Osteoblast (primary cell): ENCODE measurements at regions not wholly inside any gene's neighbourhood (a gene's known extent, or its start where the extent isn't known, plus 50 kb on each side); places are given as distances from the start of the nearest gene placed in this dataset.

Experiments used
- DNase-seq: peaks from one replicate; pipeline ENCODE4 v3.0.0; 2011; ENCODE audit warnings: low spot score, mixed read lengths; ENCODE audit not compliant: insufficient read length; ENCODE audit errors: missing footprints
- H2AFZ ChIP-seq: 2 replicates; pipeline ENCODE4 v1.6.0; 2011; ENCODE audit warnings: mild to moderate bottlenecking, low read length
- H3K27ac ChIP-seq: 2 replicates; pipeline ENCODE4 v1.5.1; 2011; ENCODE audit warnings: mild to moderate bottlenecking, low read depth, low read length, moderate library complexity
- H3K27me3 ChIP-seq: 2 replicates; pipeline ENCODE4 v1.6.0; 2012; ENCODE audit warnings: mild to moderate bottlenecking, control low read depth, inconsistent platforms, low read length, moderate library complexity; ENCODE audit not compliant: insufficient read depth
- H3K36me3 ChIP-seq: 2 replicates; pipeline ENCODE4 v1.5.1; 2011; ENCODE audit warnings: mild to moderate bottlenecking, low read length, control low read depth, moderate library complexity; ENCODE audit not compliant: insufficient read depth
- H3K4me1 ChIP-seq: 2 replicates; pipeline ENCODE4 v1.5.1; 2011; ENCODE audit warnings: mild to moderate bottlenecking, low read length, control low read depth, moderate library complexity; ENCODE audit not compliant: insufficient read depth
- H3K4me2 ChIP-seq: 2 replicates; pipeline ENCODE4 v1.6.0; 2011; ENCODE audit warnings: mild to moderate bottlenecking, low read length; ENCODE audit not compliant: insufficient read depth
- H3K4me3 ChIP-seq: fragments of 200-600 bp; sonication (generic); 3 replicates; pipeline ENCODE4 v1.5.1; 2012; ENCODE audit warnings: mild to moderate bottlenecking, low read length, inconsistent platforms; ENCODE audit not compliant: insufficient read depth
- H3K79me2 ChIP-seq: 2 replicates; pipeline ENCODE4 v1.6.0; 2012; ENCODE audit warnings: mild to moderate bottlenecking, low read length, control low read depth, inconsistent platforms; ENCODE audit not compliant: insufficient read depth
- H3K9me3 ChIP-seq: 2 replicates; pipeline ENCODE4 v1.5.1; 2011; ENCODE audit warnings: low read depth, low read length, control low read depth
- H4K20me1 ChIP-seq: 2 replicates; pipeline ENCODE4 v1.6.0; 2012; ENCODE audit warnings: mild to moderate bottlenecking, low read length, control low read depth; ENCODE audit not compliant: insufficient read depth
- TF ChIP-seq, protein P1 (sequence below): IDR thresholded peaks from 2 replicates; pipeline ENCODE4 v1.5.1; 2011; ENCODE audit warnings: mild to moderate bottlenecking, low read depth, low read length, moderate library complexity; ENCODE audit errors: extremely low read depth

DNA sequence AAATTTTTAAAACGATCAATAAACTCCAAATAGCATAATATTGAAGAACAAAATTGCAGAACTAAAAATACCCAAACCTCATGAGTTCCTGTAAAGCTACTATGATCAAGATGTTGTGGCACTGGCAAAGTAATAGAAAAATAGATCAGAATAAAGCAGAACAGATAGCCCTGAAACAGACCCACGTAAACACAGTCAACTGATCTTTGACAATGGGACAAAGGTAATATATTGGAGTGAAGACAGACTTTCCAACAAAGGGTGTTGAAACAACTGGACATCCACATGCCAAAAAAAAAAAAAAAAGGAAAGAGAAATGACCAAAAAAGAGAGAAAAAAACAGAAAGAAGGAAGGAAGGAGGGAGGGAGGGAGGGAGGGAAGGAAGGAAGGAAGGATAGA lies 138.7 kb downstream of the IRS2 start:
- Histone ChIP-seq H3K79me2 (no peaks in the 10 kb centered on the region), H3K4me1 (no peaks in the 10 kb centered on the region), H3K27me3 (no peaks in the 10 kb centered on the region), H4K20me1 (no peaks in the 10 kb centered on the region), H3K36me3 (no peaks in the 10 kb centered on the region), H3K9me3 (no peaks in the 10 kb centered on the region), H3K27ac (no peak overlapping the region), H2AFZ (no peak overlapping the region), H3K4me2 (no peak overlapping the region), H3K4me3 (no peak overlapping the region)
- DNase-seq = no peak
- TF ChIP-seq, protein P1, sequence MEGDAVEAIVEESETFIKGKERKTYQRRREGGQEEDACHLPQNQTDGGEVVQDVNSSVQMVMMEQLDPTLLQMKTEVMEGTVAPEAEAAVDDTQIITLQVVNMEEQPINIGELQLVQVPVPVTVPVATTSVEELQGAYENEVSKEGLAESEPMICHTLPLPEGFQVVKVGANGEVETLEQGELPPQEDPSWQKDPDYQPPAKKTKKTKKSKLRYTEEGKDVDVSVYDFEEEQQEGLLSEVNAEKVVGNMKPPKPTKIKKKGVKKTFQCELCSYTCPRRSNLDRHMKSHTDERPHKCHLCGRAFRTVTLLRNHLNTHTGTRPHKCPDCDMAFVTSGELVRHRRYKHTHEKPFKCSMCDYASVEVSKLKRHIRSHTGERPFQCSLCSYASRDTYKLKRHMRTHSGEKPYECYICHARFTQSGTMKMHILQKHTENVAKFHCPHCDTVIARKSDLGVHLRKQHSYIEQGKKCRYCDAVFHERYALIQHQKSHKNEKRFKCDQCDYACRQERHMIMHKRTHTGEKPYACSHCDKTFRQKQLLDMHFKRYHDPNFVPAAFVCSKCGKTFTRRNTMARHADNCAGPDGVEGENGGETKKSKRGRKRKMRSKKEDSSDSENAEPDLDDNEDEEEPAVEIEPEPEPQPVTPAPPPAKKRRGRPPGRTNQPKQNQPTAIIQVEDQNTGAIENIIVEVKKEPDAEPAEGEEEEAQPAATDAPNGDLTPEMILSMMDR = no peak

DNA sequence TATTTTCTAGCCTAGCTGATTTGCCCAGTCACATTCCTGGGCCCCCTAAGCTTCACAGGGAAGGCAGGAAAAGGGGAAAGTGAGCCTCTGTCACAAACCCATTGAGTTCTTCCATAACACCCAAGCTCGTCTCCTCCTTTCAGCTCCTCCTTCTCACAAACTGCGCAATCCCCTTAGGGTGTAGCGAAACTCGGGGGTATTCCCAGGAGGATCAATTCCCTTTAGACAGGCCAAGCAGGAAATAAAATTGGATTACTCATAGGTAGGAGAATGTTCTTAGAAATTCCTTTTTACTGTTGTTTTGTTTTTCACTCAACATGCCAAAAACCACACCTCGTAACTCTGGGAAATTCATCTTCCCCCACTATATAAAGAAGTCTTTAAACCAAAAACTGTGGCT lies 139.3 kb downstream of the IRS2 start:
- Histone ChIP-seq H3K27me3 (no peaks in the 10 kb centered on the region), H3K4me3 (no peak overlapping the region), H3K36me3 (no peaks in the 10 kb centered on the region), H2AFZ (no peak overlapping the region), H3K79me2 (no peaks in the 10 kb centered on the region), H3K4me2 (no peak overlapping the region), H3K4me1 (no peaks in the 10 kb centered on the region), H3K9me3 (no peaks in the 10 kb centered on the region), H4K20me1 (no peaks in the 10 kb centered on the region), H3K27ac (no peak overlapping the region)
- TF ChIP-seq, protein P1 = no peak
- no peak for DNase-seq

DNA sequence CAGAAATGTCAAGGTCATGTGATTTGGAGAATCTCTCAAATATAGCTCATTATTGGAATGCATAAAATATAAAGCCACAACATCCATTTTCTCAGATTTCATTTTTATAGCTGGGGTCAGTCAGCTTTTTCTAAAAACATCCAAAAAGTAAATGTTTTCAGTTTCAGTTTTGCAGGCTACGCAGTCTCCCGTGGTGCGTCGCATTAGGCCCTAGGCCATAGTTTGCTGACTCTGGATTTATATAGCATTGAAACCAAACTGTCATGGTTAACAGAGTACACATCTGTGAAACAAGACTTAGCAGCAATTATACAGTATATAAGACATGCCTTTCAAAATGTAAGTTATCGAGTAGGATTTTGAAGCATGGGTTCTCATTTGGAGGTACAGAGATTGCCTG lies 140.0 kb downstream of the IRS2 start:
- Histone ChIP-seq H4K20me1 (no peaks in the 10 kb centered on the region), H3K4me1 (no peaks in the 10 kb centered on the region), H2AFZ (no peak overlapping the region), H3K9me3 (peaks cover under 1% of the 10 kb centered on the region), H3K27me3 (no peaks in the 10 kb centered on the region), H3K4me2 (no peak overlapping the region), H3K4me3 (no peak overlapping the region), H3K36me3 (no peaks in the 10 kb centered on the region), H3K79me2 (no peaks in the 10 kb centered on the region), H3K27ac (no peak overlapping the region)
- no peak for DNase-seq
- TF ChIP-seq, protein P1 = no peak

DNA sequence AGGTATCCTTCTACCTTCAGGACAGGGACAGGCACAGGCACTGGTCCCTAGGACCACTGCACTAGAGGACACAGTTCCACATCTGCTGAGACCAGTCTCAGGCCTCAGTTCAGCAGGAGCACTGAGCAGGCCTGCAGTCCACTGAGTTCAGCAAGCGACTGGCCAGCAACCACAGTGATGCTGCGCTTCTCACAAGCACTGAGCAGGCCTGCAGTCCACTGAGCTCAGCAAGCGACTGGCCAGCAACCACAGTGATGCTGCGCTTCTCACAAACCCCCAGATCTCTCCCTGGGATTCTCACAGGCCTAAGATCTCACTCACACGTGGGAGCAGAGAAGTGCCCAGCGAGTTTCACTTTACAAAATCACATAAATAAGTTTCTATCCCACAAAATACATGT lies 140.6 kb downstream of the IRS2 start:
- TF ChIP-seq, protein P1 = no peak
- Histone ChIP-seq H3K27me3 (no peaks in the 10 kb centered on the region), H3K9me3 (peaks cover 7% of the 10 kb centered on the region), H3K4me2 (no peak overlapping the region), H3K36me3 (no peaks in the 10 kb centered on the region), H3K4me3 (no peak overlapping the region), H4K20me1 (no peaks in the 10 kb centered on the region), H3K27ac (no peak overlapping the region), H3K79me2 (no peaks in the 10 kb centered on the region), H3K4me1 (no peaks in the 10 kb centered on the region), H2AFZ (no peak overlapping the region)
- DNase-seq = no peak
